H1 (cell line): ENCODE measurements at regions not wholly inside any gene's neighbourhood (a gene's known extent, or its start where the extent isn't known, plus 50 kb on each side); places are given as distances from the start of the nearest gene placed in this dataset.
A peak's percentile ranks its signal among the peaks of the same experiment; 100 is the strongest.

Experiments used
- BCL11A ChIP-seq, 2 experiments: IDR thresholded peaks; one replicate each; pipeline ENCODE4 v1.6.1; 2011; ENCODE audit warnings: low read depth in 2 of 2, low read length in 2 of 2, mild to moderate bottlenecking in 2 of 2
- CBX8 ChIP-seq: fragments of 300-800, 300-1000 bp; sonication (generic); IDR thresholded peaks from 2 replicates; pipeline ENCODE4 v1.7.1; 2016; ENCODE audit warnings: low read depth, low read length, borderline replicate concordance
- CHD1 ChIP-seq: IDR thresholded peaks from 2 replicates; pipeline ENCODE4 v1.6.1; 2012; ENCODE audit warnings: low read depth, low read length, improper control_type of control experiment
- CHD2 ChIP-seq: IDR thresholded peaks from 2 replicates; pipeline ENCODE4 v1.6.1; 2012; ENCODE audit warnings: low read length, improper control_type of control experiment
- EP300 ChIP-seq, 2 experiments: IDR thresholded peaks; 1 replicate in 1 of 2; 2 replicates in 1 of 2; pipeline ENCODE4 v1.6.1; 2011 to 2012; ENCODE audit warnings: low read depth in 2 of 2, low read length in 2 of 2, mild to moderate bottlenecking in 2 of 2, borderline replicate concordance in 1 of 2, inconsistent platforms in 1 of 2, moderate library complexity in 1 of 2
- EZH2 ChIP-seq: fragments of 200-600 bp; sonication (generic); IDR thresholded peaks from 2 replicates; pipeline ENCODE4 v1.7.1; 2012; ENCODE audit warnings: low read depth, mild to moderate bottlenecking, moderate library complexity, low read length, inconsistent platforms; ENCODE audit not compliant: severe bottlenecking
- JUND ChIP-seq: IDR thresholded peaks from 2 replicates; pipeline ENCODE4 v1.6.1; 2011; ENCODE audit warnings: mild to moderate bottlenecking, improper control_type of control experiment, low read length
- KDM1A ChIP-seq: fragments of 200-600, 300-600 bp; sonication (generic); IDR thresholded peaks from 2 replicates; pipeline ENCODE4 v1.7.1; 2016; ENCODE audit warnings: mild to moderate bottlenecking, low read length, borderline replicate concordance
- NRF1 ChIP-seq: IDR thresholded peaks from 2 replicates; pipeline ENCODE4 v1.6.1; 2011; ENCODE audit warnings: mild to moderate bottlenecking, low read depth, low read length, improper control_type of control experiment
- RFX5 ChIP-seq: IDR thresholded peaks from 2 replicates; pipeline ENCODE4 v1.6.1; 2011; ENCODE audit warnings: low read depth, low read length, improper control_type of control experiment, borderline replicate concordance
- SIN3A ChIP-seq, 2 experiments: IDR thresholded peaks in 1 of 2; conservative IDR thresholded peaks in 1 of 2; 2 replicates each; pipeline ENCODE4 v1.6.1; 2011 to 2012; ENCODE audit warnings: low read length in 2 of 2, improper control_type of control experiment in 1 of 2, low read depth in 1 of 2, mild to moderate bottlenecking in 1 of 2
- SIRT6 ChIP-seq: IDR thresholded peaks from one replicate; pipeline ENCODE4 v1.7.1; 2012; ENCODE audit warnings: low read length, inconsistent platforms
- SRF ChIP-seq: IDR thresholded peaks from 2 replicates; pipeline ENCODE4 v1.6.1; 2011; ENCODE audit warnings: mild to moderate bottlenecking, low read depth, low read length, moderate library complexity
- TBP ChIP-seq: IDR thresholded peaks from 2 replicates; pipeline ENCODE4 v1.6.1; 2011; ENCODE audit warnings: low read depth, low read length, improper control_type of control experiment
- TCF12 ChIP-seq: IDR thresholded peaks from 2 replicates; pipeline ENCODE4 v1.6.1; 2011; ENCODE audit warnings: low read depth, mild to moderate bottlenecking, low read length
- TEAD4 ChIP-seq: IDR thresholded peaks from 2 replicates; pipeline ENCODE4 v1.6.1; 2012; ENCODE audit warnings: low read depth, low read length, inconsistent platforms, mixed read lengths

DNA sequence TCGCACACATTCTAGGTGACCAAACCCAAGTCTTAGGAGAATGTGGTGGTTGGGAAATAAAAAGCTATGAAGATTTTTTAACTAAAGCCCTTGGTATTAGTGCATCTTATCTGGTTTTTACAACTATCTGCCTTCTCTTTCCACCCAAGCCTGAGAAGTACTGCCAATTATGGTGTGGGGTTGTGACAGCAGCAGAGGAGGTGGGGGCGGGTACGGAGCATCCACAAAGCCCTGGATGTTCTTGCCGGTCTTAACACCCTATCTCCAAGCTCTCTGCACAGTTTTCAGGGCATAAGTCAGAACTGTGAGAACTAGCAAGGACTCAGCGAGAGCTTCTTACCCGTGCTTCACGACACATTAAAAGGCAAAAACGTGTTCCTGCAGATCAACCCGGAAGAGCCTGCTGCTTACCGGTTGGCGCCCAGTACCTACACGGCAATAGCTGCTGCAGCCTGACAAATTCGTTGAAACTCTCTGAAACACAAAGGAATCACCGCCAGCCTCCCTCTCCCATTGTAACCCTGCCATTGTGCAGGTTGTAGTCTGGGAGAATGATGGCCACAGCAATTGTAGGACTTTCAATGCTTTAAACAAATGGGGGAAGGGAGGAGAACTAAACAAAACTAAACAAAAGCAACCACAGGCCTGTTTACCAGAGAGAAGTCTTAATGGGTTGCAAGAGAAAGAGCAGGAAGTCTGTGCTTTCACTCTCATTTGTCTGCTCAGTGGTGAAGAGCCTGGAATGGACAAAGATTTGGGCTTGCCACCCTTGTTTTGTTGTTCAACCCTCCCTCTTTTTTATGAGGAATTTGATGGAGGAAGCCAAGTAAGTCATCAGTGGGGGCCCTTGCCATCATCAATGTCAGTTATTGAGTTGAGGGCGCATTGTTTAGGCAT is 461.0 kb upstream of the JARID2 start (continued):
- peak in 1 of 2 experiments; percentile 87; a peak in 1 of 3 replicates for TF ChIP-seq EP300 (IDR thresholded peaks at IDR 0.05; ENCODE audit: borderline replicate concordance in 1 of 2, low read depth in 2 of 2, low read length in 2 of 2)
- TF ChIP-seq RFX5, result no peak; the same call in 1 of the 2 replicates
- TF ChIP-seq BCL11A (IDR thresholded peaks at IDR 0.05; ENCODE audit: low read depth in 2 of 2, low read length in 2 of 2), result no peak
- TF ChIP-seq NRF1, result no peak
- no peak for TF ChIP-seq TEAD4
- no peak for TF ChIP-seq EZH2
- TF ChIP-seq CHD1, result peak; percentile 21; the same call in 1 of the 2 replicates
- peak; percentile 57 for TF ChIP-seq CHD2
- TF ChIP-seq SIRT6, result no peak
- TF ChIP-seq CBX8, result no peak
- TF ChIP-seq SIN3A (conservative IDR thresholded peaks at IDR 0.05 in 1 of 2, IDR thresholded peaks at IDR 0.05 in 1 of 2; ENCODE audit: low read depth in 1 of 2, low read length in 2 of 2), result 0 out of 4 replicates have a peak, but pooled peaks of 1 of the 2 experiments have one; percentile 66
- no peak for TF ChIP-seq KDM1A
- TF ChIP-seq JUND, result no peak
- peak; percentile 49; the same call in 1 of the 2 replicates for TF ChIP-seq TCF12
- TF ChIP-seq SRF, result no peak
- peak; percentile 47; the same call in 1 of the 2 replicates for TF ChIP-seq TBP
